ENCODE measurements at regions not wholly inside any gene's neighbourhood (a gene's known extent, or its start where the extent isn't known, plus 50 kb on each side); places are given as distances from the start of the nearest gene placed in this dataset.

- H3K27me3 Mint-ChIP-seq: no peaks in the 10 kb centered on the region
- H3K4me1 Mint-ChIP-seq: no peaks in the 10 kb centered on the region
- no peak overlapping the region for H3K27ac Mint-ChIP-seq
- H3K9me3 Mint-ChIP-seq: peaks cover 0 to 5% of the 10 kb centered on the region in 2 donors
- no peak overlapping the region for H3K4me3 Mint-ChIP-seq
- ATAC-seq: no peak
- no peak for DNase-seq
These were observed 572.8 kb upstream of the FBXO33 start for GRCh38 chr14:40004871-40005500.

GRCh38 chr14:40003773-40004172 lies 571.5 kb upstream of the FBXO33 start:
- Mint-ChIP-seq H3K9me3 (no peaks in the 10 kb centered on the region), H3K27me3 (no peaks in the 10 kb centered on the region), H3K4me3 (no peak overlapping the region), H3K27ac (no peak overlapping the region), H3K4me1 (no peaks in the 10 kb centered on the region)
- ATAC-seq: no peak
- DNase-seq: no peak

GRCh38 chr14:39998854-39999253 lies 566.6 kb upstream of the FBXO33 start:
- no peak overlapping the region for H3K4me3 Mint-ChIP-seq
- no peak overlapping the region for H3K27ac Mint-ChIP-seq
- DNase-seq (no peak), ATAC-seq (no peak)
- H3K4me1 Mint-ChIP-seq: no peaks in the 10 kb centered on the region
- no peaks in the 10 kb centered on the region for H3K27me3 Mint-ChIP-seq
- no peaks in the 10 kb centered on the region for H3K9me3 Mint-ChIP-seq

- ATAC-seq (no peak), DNase-seq (no peak)
- Mint-ChIP-seq H3K4me1 (no peaks in the 10 kb centered on the region), H3K27me3 (no peaks in the 10 kb centered on the region), H3K9me3 (no peaks in the 10 kb centered on the region), H3K27ac (no peak overlapping the region), H3K4me3 (no peak overlapping the region)
These were observed 565.9 kb upstream of the FBXO33 start for GRCh38 chr14:39998114-39998513.

GRCh38 chr14:39991041-39991440 lies 558.8 kb upstream of the FBXO33 start:
- DNase-seq (no peak), ATAC-seq (no peak)
- H3K27me3 Mint-ChIP-seq: no peaks in the 10 kb centered on the region
- H3K4me3 Mint-ChIP-seq: no peak overlapping the region
- H3K9me3 Mint-ChIP-seq: no peaks in the 10 kb centered on the region
- H3K4me1 Mint-ChIP-seq: no peaks in the 10 kb centered on the region
- no peak overlapping the region for H3K27ac Mint-ChIP-seq

GRCh38 chr14:39988939-39989338 lies 556.7 kb upstream of the FBXO33 start:
- H3K27ac Mint-ChIP-seq: no peak overlapping the region
- ATAC-seq (no peak), DNase-seq (no peak)
- no peaks in the 10 kb centered on the region for H3K4me1 Mint-ChIP-seq
- no peak overlapping the region for H3K4me3 Mint-ChIP-seq
- no peaks in the 10 kb centered on the region for H3K9me3 Mint-ChIP-seq
- no peaks in the 10 kb centered on the region for H3K27me3 Mint-ChIP-seq

GRCh38 chr14:39984323-39984722 lies 552.1 kb upstream of the FBXO33 start:
- Mint-ChIP-seq H3K4me1 (no peaks in the 10 kb centered on the region), H3K9me3 (peaks cover 0 to 5% of the 10 kb centered on the region in 2 donors), H3K27ac (no peak overlapping the region), H3K4me3 (no peak overlapping the region), H3K27me3 (no peaks in the 10 kb centered on the region)
- DNase-seq: no peak
- ATAC-seq: no peak

- ATAC-seq (no peak), DNase-seq (no peak)
- H3K9me3 Mint-ChIP-seq: peaks cover 5% of the 10 kb centered on the region in 2 donors
- H3K27ac Mint-ChIP-seq: no peak overlapping the region
- no peaks in the 10 kb centered on the region for H3K4me1 Mint-ChIP-seq
- H3K27me3 Mint-ChIP-seq: no peaks in the 10 kb centered on the region
- no peak overlapping the region for H3K4me3 Mint-ChIP-seq
These were observed 545.0 kb upstream of the FBXO33 start for GRCh38 chr14:39977198-39977597.

GRCh38 chr14:39974036-39974435 lies 541.8 kb upstream of the FBXO33 start:
- H3K4me3 Mint-ChIP-seq: no peak overlapping the region
- ATAC-seq (peak; percentile 18), DNase-seq (no peak)
- no peaks in the 10 kb centered on the region for H3K4me1 Mint-ChIP-seq
- H3K27me3 Mint-ChIP-seq: no peaks in the 10 kb centered on the region
- peaks cover 0 to 5% of the 10 kb centered on the region in 2 donors for H3K9me3 Mint-ChIP-seq
- no peak overlapping the region for H3K27ac Mint-ChIP-seq

GRCh38 chr14:39972704-39973103 lies 540.5 kb upstream of the FBXO33 start:
- ATAC-seq (no peak), DNase-seq (no peak)
- H3K27me3 Mint-ChIP-seq: no peaks in the 10 kb centered on the region
- H3K4me3 Mint-ChIP-seq: no peak overlapping the region
- H3K4me1 Mint-ChIP-seq: no peaks in the 10 kb centered on the region
- H3K27ac Mint-ChIP-seq: no peak overlapping the region
- peaks cover 0 to 9% of the 10 kb centered on the region in 2 donors for H3K9me3 Mint-ChIP-seq

GRCh38 chr14:39967885-39968284 lies 535.7 kb upstream of the FBXO33 start:
- Mint-ChIP-seq H3K27ac (no peak overlapping the region), H3K27me3 (no peaks in the 10 kb centered on the region), H3K4me1 (no peaks in the 10 kb centered on the region), H3K4me3 (no peak overlapping the region), H3K9me3 (peaks cover 4 to 10% of the 10 kb centered on the region in 2 donors)
- ATAC-seq (no peak), DNase-seq (no peak)

- DNase-seq (no peak), ATAC-seq (no peak)
- H3K9me3 Mint-ChIP-seq: peaks cover 27 to 36% of the 10 kb centered on the region in 2 donors
- no peak overlapping the region for H3K4me3 Mint-ChIP-seq
- no peak overlapping the region for H3K27ac Mint-ChIP-seq
- H3K27me3 Mint-ChIP-seq: no peaks in the 10 kb centered on the region
- no peaks in the 10 kb centered on the region for H3K4me1 Mint-ChIP-seq
These were observed 525.8 kb upstream of the FBXO33 start for GRCh38 chr14:39957987-39958386.

GRCh38 chr14:39957290-39957689 lies 525.1 kb upstream of the FBXO33 start:
- DNase-seq (no peak), ATAC-seq (no peak)
- Mint-ChIP-seq H3K4me3 (no peak overlapping the region), H3K9me3 (peaks cover 20 to 36% of the 10 kb centered on the region in 2 donors), H3K27ac (no peak overlapping the region), H3K27me3 (no peaks in the 10 kb centered on the region), H3K4me1 (no peaks in the 10 kb centered on the region)

- no peak overlapping the region for H3K4me3 Mint-ChIP-seq
- ATAC-seq (no peak), DNase-seq (no peak)
- no peaks in the 10 kb centered on the region for H3K4me1 Mint-ChIP-seq
- H3K9me3 Mint-ChIP-seq: peaks cover 11 to 28% of the 10 kb centered on the region in 2 donors
- H3K27ac Mint-ChIP-seq: no peak overlapping the region
- H3K27me3 Mint-ChIP-seq: no peaks in the 10 kb centered on the region
These were observed 524.1 kb upstream of the FBXO33 start for GRCh38 chr14:39956372-39956771.

- H3K27me3 Mint-ChIP-seq: no peaks in the 10 kb centered on the region
- DNase-seq: no peak
These were observed 516.0 kb upstream of the FBXO33 start for GRCh38 chr14:39948235-39948634.

GRCh38 chr14:39946807-39947206 lies 514.6 kb upstream of the FBXO33 start:
- H3K4me3 Mint-ChIP-seq: no peak overlapping the region
- no peaks in the 10 kb centered on the region for H3K27me3 Mint-ChIP-seq
- H3K4me1 Mint-ChIP-seq: no peaks in the 10 kb centered on the region
- H3K9me3 Mint-ChIP-seq: peaks cover 0 to 15% of the 10 kb centered on the region in 2 donors
- ATAC-seq: no peak
- DNase-seq: no peak
- no peak overlapping the region for H3K27ac Mint-ChIP-seq

More at GRCh38 chr14:39948235-39948634, 516.0 kb upstream of the FBXO33 start:
- no peak for ATAC-seq
- Mint-ChIP-seq H3K27ac (no peak overlapping the region), H3K4me3 (no peak overlapping the region), H3K4me1 (no peaks in the 10 kb centered on the region), H3K9me3 (peaks cover 0 to 26% of the 10 kb centered on the region in 2 donors)

- H3K27ac Mint-ChIP-seq: no peak overlapping the region
- H3K4me3 Mint-ChIP-seq: no peak overlapping the region
These were observed 506.8 kb upstream of the FBXO33 start for GRCh38 chr14:39939023-39939422.

More at GRCh38 chr14:39939023-39939422, 506.8 kb upstream of the FBXO33 start:
- peaks cover 0 to 5% of the 10 kb centered on the region in 2 donors for H3K9me3 Mint-ChIP-seq
- no peaks in the 10 kb centered on the region for H3K4me1 Mint-ChIP-seq
- ATAC-seq (no peak), DNase-seq (no peak)
- no peaks in the 10 kb centered on the region for H3K27me3 Mint-ChIP-seq

Measured in stimulated activated naive CD8-positive, alpha-beta T cell treated with anti-CD3 and anti-CD28 coated beads, Interleukin-15, amount 100 ng/mL, for 72 hours (primary cell).